OCI-LY7 (cell line): ENCODE measurements at regions not wholly inside any gene's neighbourhood (a gene's known extent, or its start where the extent isn't known, plus 50 kb on each side); places are given as distances from the start of the nearest gene placed in this dataset.

ENCODE experiments used
- EZH2phosphoT487 ChIP-seq: fragments of 200-600 bp; sonication (generic); IDR thresholded peaks from 2 replicates; pipeline ENCODE4 v1.6.1; 2018; ENCODE audit warnings: low read depth, borderline replicate concordance, mild to moderate bottlenecking, mixed run types, antibody characterized with exemption, low read length, moderate library complexity, mixed read lengths
- TF ChIP-seq, protein P1 (sequence below): fragments of 200-600 bp; sonication (generic); conservative IDR thresholded peaks from 2 replicates; pipeline ENCODE4 v1.5.1; 2014; ENCODE audit warnings: mild to moderate bottlenecking, antibody characterized with exemption, low read length, moderate library complexity, mixed read lengths

DNA sequence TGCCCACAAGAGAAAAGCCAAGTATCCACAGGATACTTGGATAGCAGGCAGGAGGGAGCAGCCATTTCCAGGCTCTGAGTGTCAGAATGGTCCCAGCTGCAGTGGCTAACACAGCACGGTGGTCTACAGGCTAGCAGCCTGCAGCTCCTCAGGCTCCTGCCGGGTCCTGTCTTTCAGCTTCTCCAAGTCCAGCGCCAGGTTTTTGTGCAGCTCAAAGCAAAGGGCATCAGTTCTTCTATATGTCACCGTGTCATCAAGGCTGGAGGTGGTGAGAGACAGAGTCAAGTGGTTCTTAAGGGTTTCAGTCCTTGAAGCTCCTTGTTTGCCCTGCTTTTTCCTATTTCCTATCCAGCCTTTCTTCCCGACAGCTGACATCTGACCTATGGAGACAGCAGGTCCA, 188.6 kb downstream of the NUFIP1 start:
- TF ChIP-seq, protein P1, sequence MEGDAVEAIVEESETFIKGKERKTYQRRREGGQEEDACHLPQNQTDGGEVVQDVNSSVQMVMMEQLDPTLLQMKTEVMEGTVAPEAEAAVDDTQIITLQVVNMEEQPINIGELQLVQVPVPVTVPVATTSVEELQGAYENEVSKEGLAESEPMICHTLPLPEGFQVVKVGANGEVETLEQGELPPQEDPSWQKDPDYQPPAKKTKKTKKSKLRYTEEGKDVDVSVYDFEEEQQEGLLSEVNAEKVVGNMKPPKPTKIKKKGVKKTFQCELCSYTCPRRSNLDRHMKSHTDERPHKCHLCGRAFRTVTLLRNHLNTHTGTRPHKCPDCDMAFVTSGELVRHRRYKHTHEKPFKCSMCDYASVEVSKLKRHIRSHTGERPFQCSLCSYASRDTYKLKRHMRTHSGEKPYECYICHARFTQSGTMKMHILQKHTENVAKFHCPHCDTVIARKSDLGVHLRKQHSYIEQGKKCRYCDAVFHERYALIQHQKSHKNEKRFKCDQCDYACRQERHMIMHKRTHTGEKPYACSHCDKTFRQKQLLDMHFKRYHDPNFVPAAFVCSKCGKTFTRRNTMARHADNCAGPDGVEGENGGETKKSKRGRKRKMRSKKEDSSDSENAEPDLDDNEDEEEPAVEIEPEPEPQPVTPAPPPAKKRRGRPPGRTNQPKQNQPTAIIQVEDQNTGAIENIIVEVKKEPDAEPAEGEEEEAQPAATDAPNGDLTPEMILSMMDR, result no peak
- TF ChIP-seq EZH2phosphoT487, result no peak
